WTC11 (cell line): ENCODE measurements at regions not wholly inside any gene's neighbourhood (a gene's known extent, or its start where the extent isn't known, plus 50 kb on each side); places are given as distances from the start of the nearest gene placed in this dataset.

Experiments
- ATAC-seq: fragments of 200-7000 bp; cut with Tn5 transposase; 2 replicates; pipeline ENCODE4 v1.10.0; 2021; ENCODE audit warnings: mild to moderate bottlenecking, moderate library complexity
- CTCF ChIA-PET: fragments of 300-600 bp; sonication (Branson Sonifier 250); formaldehyde crosslinking; loops from one replicate; lab custom pipeline; 2021; ENCODE audit warnings: antibody characterized with exemption; lab: Charles Lee
- POLR2A ChIA-PET: fragments of 350-600 bp; sonication (Branson Sonifier 250); formaldehyde crosslinking; loops from one replicate; lab custom pipeline; 2021; ENCODE audit warnings: antibody characterized with exemption; lab: Charles Lee
- DNase-seq: peaks from one replicate; pipeline ENCODE4 v3.0.0; 2021; ENCODE audit warnings: low spot score
- H3K27ac Mint-ChIP-seq: 2 replicates; pipeline ENCODE4 v1.8.0; 2021; ENCODE audit warnings: mixed read lengths
- H3K27me3 Mint-ChIP-seq: 2 replicates; pipeline ENCODE4 v1.8.0; 2021; ENCODE audit warnings: low read depth, mild to moderate bottlenecking, moderate library complexity, mixed read lengths
- H3K36me3 Mint-ChIP-seq: 2 replicates; pipeline ENCODE4 v1.8.0; 2021; ENCODE audit warnings: mixed read lengths
- H3K4me1 Mint-ChIP-seq: 2 replicates; pipeline ENCODE4 v1.8.0; 2022; ENCODE audit warnings: mixed read lengths
- H3K4me3 Mint-ChIP-seq: 2 replicates; pipeline ENCODE4 v1.8.0; 2021; ENCODE audit warnings: mild to moderate bottlenecking, moderate library complexity, mixed read lengths
- H3K9me3 Mint-ChIP-seq: 2 replicates; pipeline ENCODE4 v1.8.0; 2021; ENCODE audit warnings: mixed read lengths
- AFF4 ChIP-seq: sonication (generic); formaldehyde crosslinking; IDR thresholded peaks from 2 replicates; pipeline ENCODE4 v1.8.1; 2023; ENCODE audit warnings: mild to moderate bottlenecking, missing genetic modification reagents, borderline replicate concordance
- ATF1 ChIP-seq: sonication (generic); formaldehyde crosslinking; IDR thresholded peaks from 2 replicates; pipeline ENCODE4 v1.8.1; 2023; ENCODE audit warnings: mild to moderate bottlenecking, moderate library complexity, missing genetic modification reagents
- ATF2 ChIP-seq: sonication (generic); formaldehyde crosslinking; IDR thresholded peaks from 2 replicates; pipeline ENCODE4 v1.8.1; 2022; ENCODE audit warnings: low read depth, missing genetic modification reagents, borderline replicate concordance
- ATF6 ChIP-seq: sonication (generic); formaldehyde crosslinking; IDR thresholded peaks from 2 replicates; pipeline ENCODE4 v1.8.1; 2023; ENCODE audit warnings: mild to moderate bottlenecking, missing genetic modification reagents
- CREM ChIP-seq: sonication (generic); formaldehyde crosslinking; IDR thresholded peaks from 2 replicates; pipeline ENCODE4 v1.8.1; 2022; ENCODE audit warnings: mild to moderate bottlenecking, missing genetic modification reagents, moderate library complexity
- E2F1 ChIP-seq: sonication (generic); formaldehyde crosslinking; IDR thresholded peaks from 2 replicates; pipeline ENCODE4 v1.8.0; 2022; ENCODE audit warnings: mild to moderate bottlenecking, missing genetic modification reagents
- ELF4 ChIP-seq: sonication (generic); formaldehyde crosslinking; IDR thresholded peaks from 2 replicates; pipeline ENCODE4 v1.8.1; 2022; ENCODE audit warnings: low read depth, mild to moderate bottlenecking, moderate library complexity, missing genetic modification reagents
- ERG ChIP-seq: fragments of 250-450 bp; sonication (Bioruptor Pico); IDR thresholded peaks from 2 replicates; pipeline ENCODE4 v1.8.0; 2021; ENCODE audit warnings: mild to moderate bottlenecking
- FOXP1 ChIP-seq: sonication (generic); formaldehyde crosslinking; IDR thresholded peaks from 2 replicates; pipeline ENCODE4 v1.8.0; 2022; ENCODE audit warnings: missing genetic modification reagents, mild to moderate bottlenecking, moderate library complexity, borderline replicate concordance
- NR2C2 ChIP-seq: sonication (generic); formaldehyde crosslinking; IDR thresholded peaks from 2 replicates; pipeline ENCODE4 v1.8.0; 2022; ENCODE audit warnings: mild to moderate bottlenecking, missing genetic modification reagents
- OVOL2 ChIP-seq: fragments of 250-450 bp; sonication (Bioruptor Pico); IDR thresholded peaks from 2 replicates; pipeline ENCODE4 v1.9.0; 2021; ENCODE audit warnings: mild to moderate bottlenecking, borderline replicate concordance
- SMAD4 ChIP-seq: sonication (generic); formaldehyde crosslinking; IDR thresholded peaks from 2 replicates; pipeline ENCODE4 v1.8.0; 2022; ENCODE audit warnings: mild to moderate bottlenecking, missing genetic modification reagents
- ZBTB21 ChIP-seq: sonication (generic); formaldehyde crosslinking; IDR thresholded peaks from 2 replicates; pipeline ENCODE4 v1.8.1; 2023; ENCODE audit warnings: mild to moderate bottlenecking, missing genetic modification reagents, borderline replicate concordance
- ZNF317 ChIP-seq: sonication (generic); formaldehyde crosslinking; IDR thresholded peaks from 2 replicates; pipeline ENCODE4 v1.8.1; 2023; ENCODE audit warnings: low read depth, mild to moderate bottlenecking, moderate library complexity, missing genetic modification reagents, borderline replicate concordance
- ZNF396 ChIP-seq: fragments of 250-450 bp; sonication (Bioruptor Pico); IDR thresholded peaks from 2 replicates; pipeline ENCODE4 v1.8.0; 2021; ENCODE audit warnings: mild to moderate bottlenecking, moderate library complexity, borderline replicate concordance
- ZNF423 ChIP-seq: fragments of 250-450 bp; sonication (Bioruptor Pico); IDR thresholded peaks from 2 replicates; pipeline ENCODE4 v2.1.2; 2022; ENCODE audit warnings: mild to moderate bottlenecking, moderate library complexity

- DNase-seq, result no peak
- TF ChIP-seq ATF6 (CRISPR knock-in tag) (no peak), FOXP1 (CRISPR knock-in tag) (no peak), SMAD4 (CRISPR knock-in tag) (no peak), NR2C2 (CRISPR knock-in tag) (no peak), ERG (CRISPR knock-in tag) (no peak), E2F1 (CRISPR knock-in tag) (no peak), ZBTB21 (no peak), ZNF396 (no peak), AFF4 (CRISPR knock-in tag) (no peak), ZNF423 (no peak), ELF4 (no peak)
- TF ChIP-seq, all 79 proteins: peak for 0
- POLR2A ChIA-PET, result no interaction called here
- ATAC-seq, result no peak
- no peaks in the 10 kb centered on the region for H3K36me3 Mint-ChIP-seq
- no peaks in the 10 kb centered on the region for H3K27me3 Mint-ChIP-seq
- H3K27ac Mint-ChIP-seq, result no peak overlapping the region
- H3K4me3 Mint-ChIP-seq, result no peak overlapping the region
- peaks cover 11% of the 10 kb centered on the region for H3K4me1 Mint-ChIP-seq
- peaks cover 5% of the 10 kb centered on the region; the same call in 1 of the 2 replicates for H3K9me3 Mint-ChIP-seq
- CTCF ChIA-PET, result no interaction called here
Measured at GRCh38 chr15:87433871-87434270, 822.7 kb downstream of the NTRK3 start.

GRCh38 chr15:87429754-87430153 lies 826.8 kb downstream of the NTRK3 start:
- ATAC-seq (no peak), DNase-seq (no peak)
- Mint-ChIP-seq H3K27ac (no peak overlapping the region), H3K27me3 (no peaks in the 10 kb centered on the region), H3K9me3 (no peaks in the 10 kb centered on the region), H3K4me1 (peaks cover 11% of the 10 kb centered on the region), H3K4me3 (no peak overlapping the region), H3K36me3 (no peaks in the 10 kb centered on the region)
- ChIA-PET CTCF (no interaction called here), POLR2A (no interaction called here)
- no peak for TF ChIP-seq ZNF317 (CRISPR knock-in tag)

- no peak for DNase-seq
- ATAC-seq, result no peak
- ChIA-PET CTCF (no interaction called here), POLR2A (no interaction called here)
- no peak overlapping the region for H3K4me3 Mint-ChIP-seq
- H3K36me3 Mint-ChIP-seq, result no peaks in the 10 kb centered on the region
- no peaks in the 10 kb centered on the region for H3K9me3 Mint-ChIP-seq
- no peak overlapping the region for H3K27ac Mint-ChIP-seq
- H3K4me1 Mint-ChIP-seq, result peaks cover 5% of the 10 kb centered on the region; the same call in 1 of the 2 replicates
- no peaks in the 10 kb centered on the region for H3K27me3 Mint-ChIP-seq
- TF ChIP-seq ATF2 (CRISPR knock-in tag) (no peak), CREM (CRISPR knock-in tag) (no peak), ATF1 (CRISPR knock-in tag) (no peak), OVOL2 (no peak)
Measured at GRCh38 chr15:87420017-87420416, 836.5 kb downstream of the NTRK3 start.
